CD4-positive, alpha-beta T cell treated with Interleukin-4 for 4 hours (primary cell): ENCODE measurements at regions not wholly inside any gene's neighbourhood (a gene's known extent, or its start where the extent isn't known, plus 50 kb on each side); places are given as distances from the start of the nearest gene placed in this dataset.
"Not testable (repeated sequence)": the region's sequence is repeated elsewhere in the genome, so short reads cannot be mapped to it uniquely, and the experiment has no call there.

ENCODE experiments used
- DNase-seq: peaks from one replicate; pipeline ENCODE4 v3.0.0-alpha.2; 2020

DNA sequence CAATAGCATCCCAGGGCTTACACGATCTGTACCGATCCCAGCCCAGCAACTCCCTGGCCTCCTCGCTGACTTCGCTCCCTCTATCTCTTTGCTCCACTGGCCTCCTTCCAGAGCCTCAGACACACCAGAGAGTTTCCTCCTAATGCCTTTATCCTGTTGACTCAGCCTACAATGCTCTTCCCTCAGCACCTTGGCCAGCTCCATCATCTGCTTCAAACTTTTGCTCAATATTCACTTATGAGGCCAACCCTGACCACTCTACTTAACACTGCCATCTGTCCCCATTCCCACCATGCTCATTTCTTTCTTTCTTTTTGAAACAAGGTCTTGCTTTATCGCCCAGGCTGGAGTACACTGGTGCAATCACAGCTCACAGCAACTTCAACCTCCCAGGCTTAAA is 180.9 kb downstream of the CEP170 start:
- not testable (repeated sequence) for DNase-seq

DNA sequence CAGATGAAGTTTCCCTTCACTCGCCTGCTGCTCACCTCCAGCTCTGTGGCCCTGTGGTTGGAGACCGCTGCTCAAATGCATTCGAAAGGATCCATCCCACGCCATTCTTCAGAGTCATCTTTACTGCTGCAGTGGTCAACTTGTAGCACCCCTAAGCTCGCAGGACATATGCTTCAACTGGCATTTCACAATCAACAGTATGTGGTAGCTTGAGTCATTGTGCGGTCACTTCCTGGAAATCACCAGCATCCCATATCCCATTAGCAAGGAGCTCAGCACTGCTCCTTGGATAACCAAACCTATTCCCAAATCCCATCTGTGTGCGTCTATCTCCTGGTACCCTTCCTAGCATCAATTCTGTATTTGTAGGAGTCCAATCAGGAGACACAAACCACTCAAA is 188.0 kb downstream of the CEP170 start:
- DNase-seq, result not testable (repeated sequence)

DNA sequence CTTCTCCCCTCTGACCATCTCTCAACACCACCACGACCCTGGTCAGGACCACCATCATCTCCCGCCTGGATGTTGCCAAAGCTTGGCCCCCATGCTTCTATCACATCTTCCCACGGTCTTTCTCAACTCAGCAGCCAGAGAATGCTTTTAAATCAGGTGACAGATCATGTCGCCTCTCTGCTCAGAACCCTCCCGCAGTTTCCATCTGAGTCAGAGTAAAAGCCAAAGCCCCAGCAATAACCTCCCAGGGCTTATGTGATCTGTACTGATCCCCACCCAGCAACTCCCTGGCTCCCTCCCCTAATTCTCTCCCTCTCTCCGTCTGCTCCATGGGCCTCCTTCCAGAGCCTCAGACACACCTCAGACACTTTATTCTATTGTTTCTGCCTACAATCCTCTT is 193.1 kb downstream of the CEP170 start:
- DNase-seq, result not testable (repeated sequence)

DNA sequence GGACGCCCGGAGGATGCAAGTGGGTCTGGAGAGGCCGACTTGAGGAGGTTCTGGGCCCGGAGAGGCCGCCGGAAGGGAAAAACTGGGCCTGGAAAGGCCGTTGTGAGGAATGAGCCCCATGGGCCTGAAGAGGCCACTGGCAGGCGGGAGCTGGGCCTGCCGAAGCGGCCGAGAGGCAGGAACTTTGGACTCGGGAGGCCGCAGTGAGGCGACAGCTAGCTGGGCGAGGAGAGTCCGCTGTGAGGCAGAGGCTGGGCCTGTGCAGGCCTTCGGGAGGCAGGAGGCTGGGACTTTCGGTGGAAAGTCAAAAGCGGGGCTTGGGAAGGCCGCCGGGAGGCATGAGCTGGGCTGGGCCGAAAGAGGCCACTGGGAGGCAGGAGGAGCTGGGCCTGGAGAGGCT is 199.6 kb downstream of the CEP170 start:
- DNase-seq, result not testable (repeated sequence)

DNA sequence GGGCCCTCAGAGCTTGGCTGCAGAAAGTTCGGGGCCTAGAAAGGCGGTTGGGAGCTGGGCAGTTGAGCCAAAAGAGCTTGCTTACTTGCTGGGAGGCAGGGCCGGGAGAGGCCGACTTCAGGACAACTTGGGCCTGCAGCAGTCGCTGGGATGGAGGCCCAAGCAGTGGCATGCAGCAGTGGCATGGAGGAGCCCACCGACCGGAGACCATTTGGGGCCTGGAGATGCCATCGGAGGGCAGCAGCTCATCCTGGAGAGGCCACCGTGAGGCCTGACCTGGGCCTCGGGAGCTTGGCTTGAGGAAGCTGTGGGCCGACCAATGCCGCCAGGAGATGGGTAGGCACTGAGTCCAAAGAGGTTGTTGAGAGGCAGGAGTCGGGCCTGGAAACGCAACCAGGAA is 200.0 kb downstream of the CEP170 start:
- DNase-seq, result not testable (repeated sequence)

DNA sequence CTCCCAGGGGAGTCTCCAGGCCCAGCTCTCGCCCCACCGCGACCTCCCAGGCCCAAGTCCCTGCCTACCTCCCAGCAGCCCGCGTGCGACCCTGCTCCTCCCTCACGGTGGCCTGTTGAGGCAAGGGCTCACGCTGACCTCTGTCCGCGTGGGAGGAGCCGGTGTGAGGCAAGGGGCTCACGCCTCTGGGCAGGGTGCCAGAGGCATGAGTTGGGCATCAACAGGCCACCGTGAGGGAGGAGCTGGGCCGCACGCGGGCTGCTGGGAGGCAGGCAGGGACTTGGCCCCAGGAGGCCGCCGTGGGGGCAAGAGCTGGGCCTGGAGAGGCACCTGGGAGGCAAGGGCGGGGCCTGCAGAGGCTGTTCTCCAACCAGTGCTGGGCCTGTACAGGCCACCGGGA is 200.4 kb downstream of the CEP170 start:
- DNase-seq, result not testable (repeated sequence)

DNA sequence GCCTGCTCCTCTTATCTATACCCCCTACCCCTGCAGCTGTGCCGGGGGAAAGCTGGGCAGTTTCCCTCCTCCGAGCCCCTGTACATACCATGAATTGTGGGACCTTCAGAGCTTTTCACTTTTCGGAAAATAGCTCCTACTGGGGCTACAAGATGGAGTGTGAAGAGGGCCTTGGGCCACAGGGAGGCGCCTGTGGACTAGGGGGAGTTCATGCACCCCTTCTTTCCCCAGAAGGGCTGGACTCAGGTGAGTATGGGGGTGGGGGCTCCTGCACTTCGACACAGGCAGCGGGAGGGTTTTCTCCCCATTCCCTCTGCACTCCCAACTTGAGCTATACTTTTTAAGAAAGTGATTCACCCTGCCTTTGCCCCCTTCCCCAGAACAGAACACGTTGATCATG is 202.0 kb downstream of the CEP170 start:
- DNase-seq, result not testable (repeated sequence)

DNA sequence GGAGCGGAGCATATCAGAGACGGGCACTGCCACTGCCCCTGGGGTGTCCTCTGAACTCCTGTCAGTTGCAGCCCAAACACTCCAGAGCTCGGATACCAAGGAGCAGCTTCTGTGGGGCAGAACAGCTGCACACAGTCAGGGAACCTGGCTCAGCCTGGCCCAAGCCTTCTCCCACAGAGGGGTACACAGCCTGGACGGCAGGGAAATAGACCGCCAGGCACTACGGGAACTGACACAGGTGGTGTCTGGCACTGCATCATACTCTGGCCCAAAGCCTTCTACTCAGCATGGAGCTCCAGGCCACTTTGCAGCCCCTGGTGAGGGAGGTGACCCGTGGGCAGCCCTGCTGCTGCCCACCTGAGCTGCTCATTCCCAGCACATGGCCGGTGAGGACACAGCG is 204.5 kb downstream of the CEP170 start:
- DNase-seq, result not testable (repeated sequence)

DNA sequence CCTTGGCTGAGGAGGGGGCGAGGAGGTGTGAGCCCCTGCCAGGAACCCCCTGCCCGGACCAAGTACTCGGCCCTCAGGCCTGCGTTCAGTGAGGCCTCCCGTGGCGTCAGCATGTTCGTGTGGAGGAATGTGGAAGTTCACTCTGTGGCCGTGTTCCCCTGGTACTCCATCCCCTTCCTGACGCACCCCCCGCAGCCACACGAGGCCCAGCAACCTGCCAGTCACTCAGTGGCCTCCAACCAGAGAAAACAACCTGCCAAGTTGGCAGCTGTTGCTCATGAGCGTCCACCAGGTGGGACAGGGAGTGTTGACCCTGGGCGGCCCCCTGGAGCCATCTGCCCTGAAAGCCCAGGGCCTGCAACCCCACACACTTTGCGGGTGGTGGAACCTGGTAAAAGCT is 205.4 kb downstream of the CEP170 start:
- not testable (repeated sequence) for DNase-seq

DNA sequence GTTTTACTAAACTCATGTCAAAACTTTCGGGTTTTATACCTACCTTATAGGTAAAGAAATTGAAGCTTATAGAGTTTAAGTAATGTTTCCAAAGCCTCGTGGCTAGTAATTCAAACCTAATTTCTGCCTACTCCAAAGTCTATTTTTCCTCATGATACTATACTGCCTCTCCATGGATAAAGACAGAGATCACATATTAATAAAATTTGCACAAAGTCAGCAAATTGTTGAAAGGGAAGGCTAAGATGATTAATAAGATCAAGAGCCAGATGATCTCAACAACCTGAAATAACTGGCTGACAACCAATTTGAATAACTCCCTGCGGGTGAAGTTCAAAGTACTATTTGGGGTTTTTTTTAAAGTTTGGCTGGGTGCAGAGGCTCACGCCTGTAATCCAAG is 233.7 kb downstream of the CEP170 start:
- DNase-seq, result not testable (repeated sequence)

DNA sequence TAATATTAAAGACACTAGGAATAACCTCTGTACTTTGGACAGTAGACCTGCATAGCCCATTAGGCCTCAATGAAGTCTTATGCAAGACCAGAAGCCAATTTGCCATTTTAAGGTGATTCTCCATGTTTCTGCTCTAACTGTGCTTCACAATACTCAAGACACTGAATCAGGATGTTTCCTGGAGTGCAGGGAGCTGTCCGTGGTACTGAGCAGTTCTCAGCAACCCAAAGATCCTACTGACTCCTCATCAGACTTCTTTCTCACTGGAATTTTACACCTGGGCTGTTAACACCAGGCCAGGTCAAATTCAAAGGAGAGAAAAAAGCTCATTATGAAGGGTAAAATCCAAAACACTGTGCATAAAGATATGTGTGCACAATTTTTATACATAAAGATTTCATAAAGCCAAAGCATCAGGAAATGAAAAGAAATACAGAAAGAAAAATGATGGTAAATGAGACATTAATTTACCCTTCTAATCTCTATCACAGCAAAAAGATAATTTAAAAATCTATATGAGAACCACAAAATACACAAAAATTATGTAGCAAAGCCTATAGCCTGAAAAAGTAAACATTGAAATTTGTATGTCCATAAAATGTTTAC is 235.9 kb downstream of the CEP170 start:
- DNase-seq, result peak; percentile 15

DNA sequence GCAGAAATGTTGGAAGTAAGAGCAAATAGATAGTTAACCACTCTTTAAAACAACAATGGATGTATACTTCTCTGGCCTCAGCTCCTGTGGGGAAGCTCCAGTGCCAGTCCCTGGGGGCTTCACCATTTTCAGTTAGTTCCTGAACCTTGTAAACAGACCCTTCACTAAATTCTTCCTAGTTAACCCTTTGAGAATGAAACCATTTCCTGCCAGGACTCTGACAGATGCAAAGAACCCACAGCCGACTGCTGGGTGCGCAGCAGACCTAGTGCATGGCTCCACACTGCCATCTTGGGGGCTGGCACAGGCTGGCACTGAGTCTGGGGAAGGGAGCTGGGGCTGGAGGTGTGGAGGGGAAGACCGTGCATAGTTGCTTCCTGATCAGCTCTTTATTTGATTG is 244.4 kb downstream of the CEP170 start:
- DNase-seq, result not testable (repeated sequence)

DNA sequence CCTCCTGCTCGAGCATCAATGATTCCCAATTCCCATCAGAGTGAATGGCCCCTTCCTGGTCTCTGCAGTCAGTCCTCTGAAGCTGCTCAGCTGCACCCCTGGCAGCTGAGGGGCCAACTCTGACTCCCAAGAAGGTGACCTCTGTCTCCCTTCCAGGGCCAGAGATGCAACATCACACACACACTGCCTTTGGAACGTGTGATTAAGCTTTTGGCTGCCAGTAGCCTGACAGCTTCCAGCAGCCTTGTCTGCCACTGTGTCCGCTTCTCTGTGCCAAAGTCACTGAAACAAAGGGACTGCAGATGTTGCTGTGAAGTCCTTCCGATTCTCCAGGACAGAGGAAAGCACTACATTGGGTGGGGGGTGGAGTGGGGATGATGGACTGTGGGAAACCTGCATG is 254.1 kb downstream of the CEP170 start:
- not testable (repeated sequence) for DNase-seq

DNA sequence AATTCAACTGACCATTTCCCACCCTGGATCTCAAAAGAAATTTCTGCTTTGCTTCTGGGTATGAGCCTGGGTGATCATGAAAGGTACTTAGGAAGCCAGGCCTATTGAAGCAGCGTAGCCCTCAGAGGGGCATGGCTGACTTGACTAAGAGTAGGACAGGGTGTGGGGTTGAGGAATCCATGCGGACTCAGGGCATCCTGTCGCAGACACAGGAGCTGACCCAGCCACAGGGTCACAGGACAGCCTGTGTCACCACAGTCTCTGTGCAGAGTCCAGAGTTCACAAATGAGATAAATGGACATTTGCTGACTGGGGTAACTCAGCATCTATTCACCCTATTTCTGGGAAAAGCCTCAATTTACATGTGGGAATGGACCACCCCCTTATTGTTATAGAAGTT is 262.3 kb downstream of the CEP170 start:
- not testable (repeated sequence) for DNase-seq

DNA sequence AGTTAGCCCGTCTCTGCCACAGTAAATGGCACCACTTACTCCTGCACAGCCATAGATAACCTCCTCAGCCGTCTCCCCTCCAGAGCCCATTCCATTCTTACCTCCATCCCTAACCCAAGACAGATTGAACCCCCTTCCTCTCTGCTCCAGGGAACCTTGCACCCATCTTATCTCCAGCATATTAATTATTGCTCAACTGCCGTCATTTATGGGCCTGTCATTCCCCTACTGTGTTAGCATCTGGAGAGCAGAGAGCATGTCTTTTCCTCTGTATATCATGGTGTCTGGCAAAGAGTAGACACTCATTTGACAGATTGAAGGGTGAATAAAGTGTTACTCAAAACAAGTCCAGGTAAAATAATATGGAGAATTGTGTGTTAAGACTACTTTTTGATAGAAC is 270.0 kb downstream of the CEP170 start:
- not testable (repeated sequence) for DNase-seq

DNA sequence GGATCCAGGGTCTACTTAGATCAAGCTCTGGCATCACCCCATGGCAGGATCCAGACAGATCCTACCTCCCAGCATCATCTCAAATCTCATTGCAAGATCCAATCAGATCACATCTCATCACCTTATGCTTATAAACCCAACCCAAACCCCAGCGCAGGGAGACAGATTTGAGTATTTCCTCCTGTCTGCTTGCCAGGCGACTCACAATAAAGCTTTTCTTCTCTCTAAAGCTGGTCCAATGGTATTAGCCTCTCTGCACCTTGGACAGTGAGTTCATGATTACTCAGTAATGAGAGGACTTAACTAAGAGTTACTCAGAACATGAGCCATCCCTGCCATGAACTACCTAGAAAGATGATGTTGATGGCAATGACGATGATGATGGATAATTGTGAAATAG is 281.7 kb downstream of the CEP170 start:
- DNase-seq, result not testable (repeated sequence)

DNA sequence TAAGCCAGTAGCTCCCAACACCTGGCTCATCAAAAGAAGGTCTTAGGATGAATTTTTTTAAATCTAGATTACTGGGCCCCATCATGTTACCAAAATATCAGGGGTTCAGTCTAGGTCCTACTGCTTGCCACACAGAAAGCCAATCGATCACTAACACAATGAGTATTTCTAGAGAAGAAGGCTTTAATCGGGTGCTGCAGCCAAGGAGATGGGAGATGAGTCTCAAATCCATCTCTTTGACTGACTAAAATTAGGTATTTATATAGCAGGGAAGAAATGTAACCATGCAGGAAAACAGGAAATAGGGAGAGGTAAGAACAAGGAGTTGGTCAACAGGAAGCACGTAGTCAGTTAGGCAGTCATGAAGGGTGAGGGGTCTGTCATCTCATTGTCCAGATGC is 288.2 kb downstream of the CEP170 start:
- DNase-seq, result no peak

DNA sequence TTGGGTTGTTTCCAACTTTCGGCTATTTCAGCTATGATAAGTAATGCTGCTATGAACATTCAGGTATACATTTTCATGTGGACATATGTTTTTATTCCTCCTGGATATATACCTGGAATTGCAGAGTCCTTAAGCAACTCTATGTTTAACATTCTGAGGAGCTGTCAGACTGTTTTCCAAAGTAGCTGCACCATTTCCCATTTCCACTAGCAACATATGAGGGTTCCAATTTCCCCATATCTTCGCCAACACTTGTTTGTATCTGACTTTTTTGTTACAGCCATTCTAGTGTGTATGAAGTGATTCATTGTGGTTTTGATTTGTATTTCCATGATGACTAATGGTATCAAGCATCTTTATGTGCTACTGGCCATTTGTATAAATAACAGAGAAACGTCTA is 295.7 kb downstream of the CEP170 start:
- not testable (repeated sequence) for DNase-seq

DNA sequence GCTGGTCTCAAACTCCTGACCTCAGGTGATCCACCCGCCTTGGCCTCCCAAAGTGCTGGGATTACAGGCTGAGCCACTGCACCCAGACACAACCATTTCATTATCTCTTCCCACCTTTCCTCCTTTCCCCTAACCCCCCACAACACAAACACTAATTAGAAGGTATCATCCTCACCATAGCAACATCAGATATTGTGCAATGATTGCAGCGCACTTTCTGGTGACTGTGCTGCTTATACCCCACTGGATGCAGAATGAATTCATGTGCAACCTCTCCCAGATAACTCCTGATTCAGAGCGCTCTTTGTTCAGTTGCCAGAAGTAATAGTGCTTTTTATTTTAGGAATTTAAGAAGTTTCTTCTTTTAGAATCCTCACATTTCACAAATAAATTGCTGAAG is 300.1 kb downstream of the CEP170 start:
- not testable (repeated sequence) for DNase-seq

DNA sequence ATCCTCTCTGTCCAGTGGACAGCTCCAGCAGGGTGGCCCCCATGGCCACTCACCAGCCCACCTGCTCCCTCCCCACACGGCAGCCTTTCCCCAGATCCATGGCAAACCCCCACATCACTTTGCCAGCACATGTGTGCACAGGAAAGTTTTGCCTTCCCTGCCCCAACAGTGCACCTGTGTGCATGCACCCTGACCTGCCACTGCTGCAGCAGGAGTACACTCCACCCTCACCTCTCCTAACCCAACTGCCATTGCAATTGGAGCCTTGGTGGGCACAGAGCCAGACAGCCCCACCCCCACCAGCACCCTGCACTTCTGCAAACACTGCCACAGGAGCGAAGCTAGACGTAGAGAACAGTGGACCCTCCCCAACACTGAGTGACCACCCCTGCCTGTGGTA is 308.9 kb downstream of the CEP170 start:
- DNase-seq, result no peak

DNA sequence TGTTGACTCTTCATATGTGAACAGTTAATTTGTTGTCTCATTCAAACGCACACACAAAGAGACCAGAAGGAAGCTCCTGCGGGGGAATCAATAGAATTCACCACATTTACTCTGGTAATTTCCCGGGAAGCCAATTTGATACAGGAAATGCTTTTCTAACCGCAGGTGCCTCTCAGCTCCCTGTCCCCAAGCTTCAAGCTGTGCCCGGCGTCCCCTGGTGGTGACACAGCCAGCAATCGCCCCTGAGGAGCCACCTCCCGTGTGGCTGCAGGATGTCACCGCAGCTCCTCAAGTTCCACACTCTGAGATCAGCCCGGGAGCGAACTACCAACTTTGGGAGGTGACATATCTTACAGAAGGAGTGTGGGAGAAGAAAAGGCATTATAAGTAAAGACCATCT is 318.4 kb downstream of the CEP170 start:
- not testable (repeated sequence) for DNase-seq

DNA sequence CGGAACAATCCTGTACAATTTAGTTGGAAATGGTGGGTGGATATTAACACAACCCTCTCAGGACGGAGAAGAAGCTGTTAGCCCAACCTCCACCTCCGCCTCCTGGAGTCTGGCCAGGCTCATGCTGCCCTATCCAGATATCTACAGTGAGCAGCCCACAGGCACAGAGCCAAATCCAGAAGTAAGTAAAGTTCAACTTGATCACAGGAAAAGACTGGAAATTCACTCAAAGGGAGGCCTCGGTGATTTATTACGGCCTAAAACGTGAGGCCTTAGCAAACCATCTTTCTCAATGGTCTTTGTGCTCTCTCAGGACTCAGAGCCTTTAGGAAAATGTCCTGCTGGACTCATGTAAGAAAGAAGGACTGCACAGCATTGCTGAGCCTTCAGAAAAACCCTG is 330.4 kb downstream of the CEP170 start:
- DNase-seq, result not testable (repeated sequence)

DNA sequence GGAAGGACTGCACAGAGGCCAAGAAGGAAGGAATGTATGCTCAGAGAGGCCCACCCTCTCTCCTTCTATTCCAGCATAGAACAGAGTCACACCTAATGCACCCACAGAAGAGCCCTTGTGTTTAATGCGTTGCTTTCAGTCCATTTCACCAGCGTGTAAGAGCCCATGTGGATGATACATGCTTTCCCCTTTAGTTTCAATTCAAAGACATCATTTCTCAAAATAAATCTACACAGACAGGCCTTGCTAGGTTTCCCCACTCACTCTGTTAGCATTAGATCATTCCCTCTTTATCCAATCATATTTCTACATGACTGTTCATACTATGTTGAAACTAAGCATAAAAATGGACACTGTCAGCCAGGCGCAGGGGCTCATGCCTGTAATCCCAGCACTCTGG is 331.5 kb downstream of the CEP170 start:
- not testable (repeated sequence) for DNase-seq

DNA sequence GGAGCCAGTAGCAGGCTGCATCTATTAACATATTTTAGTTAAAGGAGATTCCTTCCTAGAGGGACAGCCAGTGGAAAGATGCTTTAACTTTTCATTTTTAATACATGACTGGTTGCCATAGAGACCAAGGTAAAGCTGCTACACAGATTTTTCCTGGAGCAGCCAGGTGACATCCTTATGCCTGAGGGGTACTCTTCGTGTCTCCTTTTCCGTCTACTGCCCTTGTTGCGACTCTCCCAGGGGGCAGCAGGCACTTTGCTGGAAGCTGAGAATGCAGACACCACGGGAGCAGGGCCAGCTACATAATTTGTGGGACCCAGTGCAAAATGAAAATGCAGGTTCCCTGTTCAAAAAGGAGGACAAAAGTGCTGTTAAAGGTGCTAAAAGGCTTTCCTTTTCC is 340.4 kb downstream of the CEP170 start:
- DNase-seq, result not testable (repeated sequence)

DNA sequence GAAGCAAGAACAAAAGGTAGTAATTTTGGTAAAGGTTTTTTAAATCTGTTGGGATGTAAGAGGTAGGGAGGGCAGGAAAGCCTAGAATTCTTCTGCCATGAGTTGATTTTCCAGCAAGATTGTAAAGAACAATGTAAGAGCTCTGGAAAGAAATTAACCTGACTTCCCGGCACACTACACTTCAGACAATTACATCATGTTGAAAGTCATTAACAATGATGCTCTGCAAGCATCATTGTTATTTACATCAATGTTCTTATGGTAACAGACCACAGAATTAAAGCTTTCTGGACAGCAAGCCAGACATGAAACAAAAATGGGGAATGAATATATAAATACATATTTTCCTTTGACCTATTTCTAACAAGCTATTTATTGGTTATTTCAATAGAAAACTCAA is 342.2 kb downstream of the CEP170 start:
- DNase-seq, result not testable (repeated sequence)
